Umbilical cord (tissue), 1 donor: ENCODE measurements at regions not wholly inside any gene's neighbourhood (a gene's known extent, or its start where the extent isn't known, plus 50 kb on each side); places are given as distances from the start of the nearest gene placed in this dataset.

ENCODE experiments used
- DNase-seq: peaks from one replicate; pipeline ENCODE4 v3.0.0-alpha.2; 2015; ENCODE audit warnings: low spot score

- no peak for DNase-seq
Observed at GRCh38 chr4:177047851-177048174, 255.1 kb upstream of the VEGFC start.

- no peak for DNase-seq
Observed at GRCh38 chr4:177051473-177052060, 258.1 kb upstream of the NEIL3 start.

GRCh38 chr4:177052211-177052934, 257.3 kb upstream of the NEIL3 start:
- DNase-seq = no peak

GRCh38 chr4:177057186-177057585, 252.5 kb upstream of the NEIL3 start:
- no peak for DNase-seq

GRCh38 chr4:177064116-177064515, 245.6 kb upstream of the NEIL3 start:
- no peak for DNase-seq

GRCh38 chr4:177064729-177065394, 244.8 kb upstream of the NEIL3 start:
- DNase-seq = no peak

GRCh38 chr4:177066746-177067145, 242.9 kb upstream of the NEIL3 start:
- no peak for DNase-seq

GRCh38 chr4:177070533-177071058, 239.1 kb upstream of the NEIL3 start:
- no peak for DNase-seq

- peak; percentile 17 for DNase-seq
Observed at GRCh38 chr4:177077095-177077971, 232.3 kb upstream of the NEIL3 start.

- no peak for DNase-seq
Observed at GRCh38 chr4:177079327-177079726, 230.3 kb upstream of the NEIL3 start.

GRCh38 chr4:177080388-177080787, 229.3 kb upstream of the NEIL3 start:
- DNase-seq = no peak

GRCh38 chr4:177087060-177087459, 222.6 kb upstream of the NEIL3 start:
- no peak for DNase-seq

- no peak for DNase-seq
Observed at GRCh38 chr4:177087499-177087898, 222.2 kb upstream of the NEIL3 start.

- no peak for DNase-seq
Observed at GRCh38 chr4:177091515-177091914, 218.2 kb upstream of the NEIL3 start.

GRCh38 chr4:177092807-177093206, 216.9 kb upstream of the NEIL3 start:
- DNase-seq = no peak

- DNase-seq = no peak
Observed at GRCh38 chr4:177093964-177094363, 215.7 kb upstream of the NEIL3 start.

GRCh38 chr4:177097291-177097690, 212.4 kb upstream of the NEIL3 start:
- DNase-seq = no peak

- DNase-seq = no peak
Observed at GRCh38 chr4:177099211-177099610, 210.5 kb upstream of the NEIL3 start.

GRCh38 chr4:177100307-177100706, 209.4 kb upstream of the NEIL3 start:
- DNase-seq = no peak

- no peak for DNase-seq
Observed at GRCh38 chr4:177103619-177104018, 206.1 kb upstream of the NEIL3 start.

- no peak for DNase-seq
Observed at GRCh38 chr4:177105536-177105935, 204.1 kb upstream of the NEIL3 start.
